ENCODE measurements at regions not wholly inside any gene's neighbourhood (a gene's known extent, or its start where the extent isn't known, plus 50 kb on each side); places are given as distances from the start of the nearest gene placed in this dataset.

- no peaks in the 10 kb centered on the region for H3K9me3 ChIP-seq (replicated peaks in 1 of 2; ENCODE audit: control insufficient read depth in 1 of 2, insufficient read depth in 1 of 2, low read length in 2 of 2)
- no peaks in the 10 kb centered on the region for H3K4me1 ChIP-seq (ENCODE audit: control insufficient read depth in 1 of 2, insufficient read depth in 2 of 2, low read length in 2 of 2)
- TF ChIP-seq CTCF (IDR thresholded peaks at IDR 0.05): no peak
- H3K27ac ChIP-seq (ENCODE audit: low read depth in 1 of 2, low read length in 2 of 2): no peak overlapping the region
- no peaks in the 10 kb centered on the region for H3K27me3 ChIP-seq (ENCODE audit: control insufficient read depth in 2 of 2, insufficient read depth in 2 of 2, low read length in 2 of 2)
- H2AFZ ChIP-seq (ENCODE audit: insufficient read depth, low read depth, low read length, poor library complexity, severe bottlenecking): no peak overlapping the region
- H3K4me3 ChIP-seq (replicated peaks in 1 of 3; ENCODE audit: low read depth in 2 of 3, low read length in 3 of 3): no peak overlapping the region
- H3K4me2 ChIP-seq (replicated peaks; ENCODE audit: extremely low read depth, low read length, poor library complexity, severe bottlenecking): no peak overlapping the region
- no peak for DNase-seq
- peaks cover 0 to 4% (median 0%) of the 10 kb centered on the region in 3 donors for H3K27me3 Mint-ChIP-seq (ENCODE audit: low read depth in 3 of 3)
- H3K36me3 ChIP-seq (replicated peaks in 1 of 2; ENCODE audit: control insufficient read depth in 1 of 2, insufficient read depth in 2 of 2, low read length in 2 of 2): no peaks in the 10 kb centered on the region
- H3K9ac ChIP-seq (ENCODE audit: insufficient read depth, low read length, poor library complexity, severe bottlenecking): no peak overlapping the region
- no peaks in the 10 kb centered on the region for H3K79me2 ChIP-seq (ENCODE audit: insufficient read depth, low read length)
- H3K9me3 Mint-ChIP-seq: peaks cover 0 to 2% (median 0%) of the 10 kb centered on the region in 7 donors
- no peak overlapping the region for H3K27ac Mint-ChIP-seq
- no peak overlapping the region for H3K4me3 Mint-ChIP-seq
- H3K36me3 Mint-ChIP-seq: no peaks in the 10 kb centered on the region
- peaks cover 4% of the 10 kb centered on the region for H3K4me1 Mint-ChIP-seq
- no peaks in the 10 kb centered on the region for H4K20me1 ChIP-seq (ENCODE audit: insufficient read depth, low read length)
- intact Hi-C loops (cut with micrococcal nuclease): no loop called here
- WGBS (ENCODE audit: insufficient coverage): 100% methylated on average over 1 of the region's 5 CpGs
Measured at GRCh38 chr9:7909537-7909936, 110.0 kb upstream of the DMAC1 start.

DNA sequence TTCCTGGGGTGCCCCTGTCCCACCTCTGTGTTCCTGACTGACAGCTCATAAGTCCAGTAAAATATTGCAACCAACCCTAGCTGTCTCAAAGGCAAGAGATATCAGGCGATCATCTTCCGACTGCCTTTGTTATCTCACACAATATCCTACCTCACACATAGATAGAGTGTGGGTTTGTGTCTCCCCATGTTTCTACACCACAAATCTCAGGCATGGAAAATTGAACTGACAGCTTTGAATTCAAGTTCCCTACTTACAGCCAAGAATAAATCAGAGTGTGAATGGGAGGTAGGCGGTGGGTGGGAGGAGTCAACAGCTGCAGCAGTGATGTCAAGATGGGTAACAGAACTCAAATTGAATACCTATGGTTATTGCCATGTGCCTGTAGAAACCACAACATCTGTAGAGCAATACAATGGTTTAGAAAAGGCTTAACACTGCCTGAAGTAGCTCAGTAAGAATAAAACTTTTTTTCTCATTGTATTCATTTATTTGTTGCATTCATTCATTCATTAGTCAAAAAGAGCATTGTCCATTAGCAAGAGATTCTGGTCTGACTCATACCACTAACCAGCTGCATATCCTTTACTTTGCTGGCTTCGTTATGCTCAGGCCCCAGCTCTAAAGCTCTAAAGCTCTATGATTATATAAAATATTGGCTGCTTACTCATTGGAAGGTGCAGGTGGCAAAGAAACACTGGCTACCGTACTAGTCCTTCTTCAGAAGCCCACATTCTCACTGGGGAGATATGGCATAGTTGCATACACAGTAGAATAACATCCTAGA, 108.2 kb upstream of the DMAC1 start:
- Histone ChIP-seq H3K36me3 (replicated peaks in 1 of 2; ENCODE audit: control insufficient read depth in 1 of 2, insufficient read depth in 2 of 2, low read length in 2 of 2) (no peaks in the 10 kb centered on the region), H2AFZ (ENCODE audit: insufficient read depth, low read depth, low read length, poor library complexity, severe bottlenecking) (no peak overlapping the region), H3K4me2 (replicated peaks; ENCODE audit: extremely low read depth, low read length, poor library complexity, severe bottlenecking) (no peak overlapping the region), H3K9ac (ENCODE audit: insufficient read depth, low read length, poor library complexity, severe bottlenecking) (no peak overlapping the region), H4K20me1 (ENCODE audit: insufficient read depth, low read length) (no peaks in the 10 kb centered on the region), H3K79me2 (ENCODE audit: insufficient read depth, low read length) (no peaks in the 10 kb centered on the region), H3K9me3 (replicated peaks in 1 of 2; ENCODE audit: control insufficient read depth in 1 of 2, insufficient read depth in 1 of 2, low read length in 2 of 2) (no peaks in the 10 kb centered on the region), H3K27ac (ENCODE audit: low read depth in 1 of 2, low read length in 2 of 2) (no peak overlapping the region), H3K27me3 (ENCODE audit: control insufficient read depth in 2 of 2, insufficient read depth in 2 of 2, low read length in 2 of 2) (no peaks in the 10 kb centered on the region), H3K4me3 (replicated peaks in 1 of 3; ENCODE audit: low read depth in 2 of 3, low read length in 3 of 3) (no peak overlapping the region), H3K4me1 (ENCODE audit: control insufficient read depth in 1 of 2, insufficient read depth in 2 of 2, low read length in 2 of 2) (no peaks in the 10 kb centered on the region)
- H3K36me3 Mint-ChIP-seq: no peaks in the 10 kb centered on the region
- DNase-seq: no peak
- peaks cover 0 to 2% (median 2%) of the 10 kb centered on the region in 7 donors for H3K9me3 Mint-ChIP-seq
- TF ChIP-seq CTCF (IDR thresholded peaks at IDR 0.05): no peak
- no peak overlapping the region for H3K4me3 Mint-ChIP-seq
- peaks cover 0 to 4% (median 0%) of the 10 kb centered on the region in 3 donors for H3K27me3 Mint-ChIP-seq (ENCODE audit: low read depth in 3 of 3)
- intact Hi-C loops (cut with micrococcal nuclease): no loop called here
- no CpG with 5 or more reads among the region's 5 CpGs for WGBS (ENCODE audit: insufficient coverage)
- H3K4me1 Mint-ChIP-seq: peaks cover 4% of the 10 kb centered on the region
- H3K27ac Mint-ChIP-seq: no peak overlapping the region
